GM21515 (cell line): ENCODE measurements at regions not wholly inside any gene's neighbourhood (a gene's known extent, or its start where the extent isn't known, plus 50 kb on each side); places are given as distances from the start of the nearest gene placed in this dataset.

Experiments
- ATAC-seq: cut with Tn5 transposase; IDR thresholded peaks from one replicate; pipeline ENCODE4 v1.9.1; 2021; ENCODE audit not compliant: unreplicated experiment

DNA sequence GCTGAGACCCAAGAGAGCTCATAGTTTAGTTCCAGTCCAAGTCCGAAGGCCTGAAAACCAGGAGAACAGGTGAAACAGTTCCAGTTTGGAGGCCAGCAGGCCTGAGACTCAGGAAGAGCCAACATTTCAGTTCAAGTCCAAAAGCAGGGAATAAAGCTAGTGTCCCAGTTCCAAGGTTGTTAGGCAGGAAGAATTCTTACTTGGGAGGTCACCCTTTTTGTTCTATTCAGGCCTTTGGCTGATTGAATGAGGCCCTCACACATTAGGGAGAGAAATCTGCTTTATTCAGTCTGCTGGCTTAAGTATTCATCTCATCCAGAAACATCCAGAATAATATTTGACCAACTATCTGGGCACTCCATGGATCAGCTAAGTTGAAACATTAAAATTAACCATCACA, 294.6 kb downstream of the PCNX1 start:
- ATAC-seq, result no peak

DNA sequence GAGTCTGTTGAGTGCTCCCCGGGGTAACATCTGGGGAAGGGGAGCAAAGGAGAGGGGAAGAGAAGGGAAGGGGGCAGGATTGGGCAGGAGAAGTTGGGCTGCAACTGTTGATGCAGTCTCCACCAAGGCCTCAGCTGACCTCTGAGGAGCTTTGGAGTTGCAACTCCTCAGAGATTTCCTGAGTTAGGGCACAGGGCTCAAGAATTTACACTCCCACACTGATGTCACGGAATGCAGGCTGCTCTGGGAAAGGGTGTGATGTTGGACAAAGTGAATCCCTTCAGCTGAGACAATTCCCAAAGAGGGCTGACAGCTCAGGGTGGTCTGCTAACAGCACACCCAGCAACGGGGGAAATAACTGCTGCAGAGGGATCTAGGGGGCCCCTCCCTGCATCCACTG, 295.6 kb downstream of the PCNX1 start:
- no peak for ATAC-seq

DNA sequence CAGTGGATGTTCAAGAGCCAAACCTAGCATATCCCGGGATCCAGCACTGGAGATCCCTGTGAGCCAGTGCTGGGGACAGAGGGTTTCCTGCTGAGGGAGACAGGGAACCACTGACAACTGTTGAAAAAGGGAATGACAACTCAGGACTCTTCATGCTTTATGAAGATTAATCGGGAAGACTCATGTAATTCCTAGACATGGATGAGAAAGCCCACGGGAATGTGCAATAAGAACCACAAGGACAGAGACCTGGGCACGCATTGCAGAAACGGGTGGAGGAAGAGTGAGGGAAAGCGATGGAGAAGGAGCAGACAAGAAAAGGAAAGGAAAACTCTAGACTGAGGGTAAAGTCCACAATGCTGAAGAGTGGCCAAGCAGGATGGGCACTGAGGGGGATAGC, 296.0 kb downstream of the PCNX1 start:
- ATAC-seq, result no peak

DNA sequence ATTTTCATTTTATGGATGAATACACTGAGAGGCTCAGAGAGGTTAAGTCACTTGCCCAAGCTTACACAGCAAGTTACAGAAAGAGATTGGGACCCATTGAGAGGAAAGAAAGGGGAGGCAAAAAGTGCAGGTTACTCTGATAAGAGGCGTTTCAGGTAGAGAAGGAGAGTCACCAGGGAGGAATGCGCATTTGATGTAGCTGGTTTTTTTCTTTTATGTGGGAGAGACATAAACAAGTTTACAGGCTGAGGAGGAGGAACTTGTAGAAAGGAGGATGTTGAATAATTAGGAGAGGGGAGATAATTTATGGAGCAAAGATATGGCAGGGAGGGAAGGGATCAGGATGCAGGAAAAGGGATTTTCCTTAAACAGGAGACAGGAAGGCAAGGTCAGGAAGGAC, 297.0 kb downstream of the PCNX1 start:
- ATAC-seq, result no peak

DNA sequence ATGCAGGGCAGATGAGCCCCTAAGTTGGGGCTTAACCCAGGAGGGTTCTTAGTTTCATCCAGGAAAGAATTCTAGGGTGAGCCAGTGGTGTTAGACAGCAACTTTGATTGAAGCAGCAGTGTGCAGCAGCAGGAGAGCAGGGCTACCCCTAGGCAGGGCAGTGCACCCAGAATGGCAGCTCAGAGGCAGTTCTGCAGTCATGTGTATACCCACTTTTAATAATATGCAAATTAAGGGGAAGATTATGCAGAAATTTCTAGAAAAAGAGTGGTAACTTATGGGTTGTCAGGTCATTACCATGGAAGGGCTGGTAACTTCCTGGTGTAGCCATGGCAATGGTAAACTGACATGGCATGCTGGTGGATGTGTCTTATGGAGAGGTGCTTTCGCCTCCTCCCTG, 297.5 kb downstream of the PCNX1 start:
- ATAC-seq, result no peak

DNA sequence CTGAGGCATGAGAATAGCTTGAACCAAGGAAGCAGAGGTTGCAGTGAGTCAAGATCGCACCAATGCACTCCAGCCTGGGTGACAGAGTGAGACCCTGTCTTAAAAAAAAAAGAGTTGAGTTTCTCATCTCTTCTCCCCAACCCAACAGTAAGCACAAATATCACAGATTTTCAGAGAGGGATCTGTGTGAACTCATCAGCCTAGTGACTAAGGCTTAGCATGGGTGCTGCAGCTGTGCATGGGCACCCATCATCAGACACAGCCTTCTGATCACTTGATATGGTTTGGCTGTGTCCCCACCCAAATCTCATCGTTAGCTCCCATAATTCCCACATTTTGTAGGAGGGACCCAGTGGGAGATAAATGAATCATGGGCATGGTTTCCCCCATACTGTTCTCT, 298.9 kb downstream of the PCNX1 start:
- no peak for ATAC-seq

DNA sequence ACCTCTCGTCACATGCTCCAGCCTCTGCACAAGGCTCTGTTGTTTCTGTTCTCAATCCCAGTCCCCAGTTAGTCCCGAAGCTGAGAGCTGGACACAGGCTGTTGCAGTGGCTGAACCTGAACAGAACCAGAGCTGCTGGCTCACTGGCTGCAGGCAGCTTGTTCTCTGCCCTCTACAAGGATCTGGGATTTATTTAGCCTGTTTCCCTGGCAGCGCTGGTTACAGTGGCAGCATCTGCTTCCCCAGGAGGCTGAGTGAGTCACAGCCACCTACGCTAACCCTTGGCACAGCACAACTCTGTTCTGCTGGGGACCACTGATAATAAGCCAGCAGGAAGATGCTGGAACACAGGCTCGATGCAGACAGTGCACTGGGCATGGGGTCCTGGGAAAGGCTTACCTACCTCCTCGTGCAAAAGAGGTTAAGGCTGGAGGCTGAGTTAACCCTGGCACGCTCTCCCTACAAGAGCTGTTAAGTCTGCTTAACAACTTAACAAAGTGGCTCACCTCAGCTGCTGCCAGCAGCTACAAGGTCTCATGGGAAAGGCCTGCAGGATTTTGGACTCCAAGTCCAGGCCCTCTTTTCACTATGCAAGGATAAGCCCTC, 299.6 kb downstream of the PCNX1 start:
- no peak for ATAC-seq

DNA sequence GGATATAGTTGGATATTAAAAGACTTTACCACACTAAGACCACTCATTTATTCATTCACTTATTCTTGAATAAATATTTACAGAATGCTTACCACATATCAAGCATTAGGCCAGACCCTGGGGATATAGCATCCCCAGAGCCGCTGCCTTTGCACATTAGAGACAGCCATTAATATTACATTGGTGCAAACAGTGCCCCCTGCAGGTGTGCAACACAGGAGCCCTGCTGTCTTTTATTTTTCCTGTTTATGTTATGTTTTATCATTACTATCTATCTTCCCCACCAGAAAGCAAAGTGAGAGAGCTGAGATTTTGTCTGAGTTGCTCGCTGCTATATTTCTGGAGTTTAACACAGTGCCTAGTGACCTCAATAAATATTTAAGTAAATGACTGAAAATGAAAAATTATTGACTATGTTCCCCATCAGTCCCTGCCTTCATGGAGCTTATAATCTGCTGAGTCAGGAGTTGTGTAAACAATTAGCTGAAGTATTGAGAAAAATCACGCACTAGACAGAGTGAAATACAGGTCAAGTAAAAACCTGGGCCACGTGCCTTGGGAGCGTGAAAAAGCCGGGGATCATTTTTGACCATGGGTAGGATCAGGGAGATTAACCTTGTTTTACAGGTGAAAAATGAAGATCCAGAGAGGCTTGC, 301.6 kb downstream of the PCNX1 start:
- ATAC-seq, result no peak

DNA sequence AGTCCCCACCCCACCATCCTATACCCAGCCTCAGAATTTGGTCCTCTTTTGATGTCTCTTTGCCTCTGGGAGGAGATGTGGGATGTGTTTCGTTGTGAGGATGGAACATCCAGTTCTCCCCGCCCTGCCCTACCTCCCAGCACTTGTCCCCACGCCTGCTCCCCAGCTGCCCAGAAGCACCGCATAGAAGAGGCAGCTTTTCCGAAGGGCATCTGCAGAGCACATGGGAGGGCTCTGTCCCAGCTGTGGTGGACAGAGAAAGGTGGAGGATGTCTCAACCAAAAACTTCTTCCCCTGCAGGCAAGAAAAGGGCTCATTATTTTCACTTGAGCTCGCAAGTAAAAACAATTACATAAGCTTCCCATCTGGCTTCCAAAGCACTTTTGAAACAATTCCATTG, 302.6 kb downstream of the PCNX1 start:
- no peak for ATAC-seq

DNA sequence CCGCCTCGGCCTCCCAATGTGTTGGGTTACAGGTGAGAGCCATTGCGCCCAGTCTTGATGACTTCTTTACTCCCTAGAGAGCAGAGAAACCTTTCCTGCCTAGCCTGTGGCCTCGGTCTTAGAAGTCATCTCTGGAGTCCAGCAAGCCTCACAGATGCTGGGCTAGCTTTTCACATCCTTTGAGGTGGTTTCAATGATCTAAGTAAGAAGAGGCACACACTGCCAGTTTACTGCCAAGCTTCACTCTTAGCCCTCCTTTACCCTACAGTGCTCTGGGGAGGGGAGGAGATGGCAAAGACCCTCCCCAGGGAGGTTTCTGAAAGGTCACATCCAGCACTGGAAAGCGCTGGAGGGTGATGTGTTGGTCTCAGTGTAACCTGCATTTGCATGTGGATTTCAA, 304.8 kb downstream of the PCNX1 start:
- ATAC-seq, result no peak

DNA sequence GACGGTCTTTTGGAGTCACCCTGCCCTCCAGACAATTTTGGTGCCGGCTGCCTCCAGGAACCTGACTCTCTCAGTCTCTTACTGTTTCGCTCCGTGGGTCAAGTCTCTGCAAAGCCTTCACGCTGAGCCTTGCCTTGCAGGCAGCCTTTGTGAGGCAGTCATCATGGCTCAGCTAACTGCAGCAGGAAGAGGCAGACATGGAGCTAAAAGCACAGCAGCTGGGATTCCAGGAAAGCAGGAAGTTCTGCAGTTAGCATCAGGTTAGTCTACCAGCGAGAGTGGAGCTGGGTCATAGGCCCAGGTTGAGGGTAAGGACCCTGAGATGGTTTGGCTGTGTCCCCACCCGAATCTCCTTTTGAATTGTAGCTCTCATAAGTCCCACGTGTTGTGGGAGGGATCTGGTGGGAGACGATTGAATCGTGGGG, 305.4 kb downstream of the PCNX1 start:
- no peak for ATAC-seq

DNA sequence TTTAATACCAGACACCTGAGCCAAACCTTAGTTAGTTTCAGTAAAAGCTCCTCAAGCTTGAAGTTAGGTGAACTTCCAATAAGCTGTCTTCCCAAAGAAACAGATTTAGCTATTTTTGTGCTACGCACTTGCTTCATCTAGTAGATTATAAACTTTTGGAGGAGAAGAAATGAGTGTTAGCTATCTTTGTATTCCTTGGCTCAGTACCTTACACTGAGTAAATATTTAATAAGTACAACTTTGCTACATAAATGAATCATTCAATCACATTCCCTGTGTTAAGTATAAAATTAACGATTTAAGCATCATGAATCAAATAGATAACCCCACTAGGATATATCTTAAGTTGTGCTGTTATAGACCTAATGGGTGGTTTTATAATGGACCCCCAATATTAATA, 307.0 kb downstream of the PCNX1 start:
- ATAC-seq, result no peak

DNA sequence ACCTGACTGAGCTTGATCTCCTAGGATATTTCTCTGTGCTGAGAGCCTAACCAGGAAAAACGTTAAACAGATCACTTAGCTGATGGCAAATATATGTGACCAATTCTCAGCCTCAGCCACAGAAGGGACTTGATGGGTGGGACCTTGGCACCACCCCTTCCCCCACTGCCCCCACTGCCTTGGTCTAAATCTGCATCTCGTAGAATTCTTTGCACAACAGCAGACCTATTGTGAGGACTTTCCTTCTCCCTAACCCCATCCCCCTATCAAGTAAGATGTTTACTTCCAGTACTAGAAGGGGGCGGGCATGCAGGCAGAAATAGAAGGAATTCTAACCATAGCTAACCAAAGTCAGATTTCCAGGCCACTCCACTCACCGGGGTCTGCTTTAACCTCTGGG, 313.2 kb downstream of the PCNX1 start:
- no peak for ATAC-seq

DNA sequence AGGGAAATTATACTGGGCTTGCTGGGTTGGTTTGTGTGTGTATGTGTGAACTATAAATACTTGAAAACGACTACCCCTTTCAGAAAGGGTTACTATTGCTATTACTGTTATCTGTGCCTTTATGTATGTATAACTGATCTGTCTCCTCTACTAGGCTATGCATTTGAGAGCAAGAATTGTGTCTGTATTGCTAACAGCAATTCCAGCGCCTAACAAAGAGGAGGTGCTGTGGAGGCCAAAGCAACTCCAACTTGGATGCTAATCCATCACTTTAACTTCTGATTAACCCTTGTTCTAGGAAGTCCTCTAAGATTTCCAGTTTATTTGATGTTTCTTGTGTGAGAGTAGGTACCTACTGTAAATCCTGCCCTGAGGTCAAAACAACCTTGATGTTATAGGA, 313.9 kb downstream of the PCNX1 start:
- no peak for ATAC-seq

DNA sequence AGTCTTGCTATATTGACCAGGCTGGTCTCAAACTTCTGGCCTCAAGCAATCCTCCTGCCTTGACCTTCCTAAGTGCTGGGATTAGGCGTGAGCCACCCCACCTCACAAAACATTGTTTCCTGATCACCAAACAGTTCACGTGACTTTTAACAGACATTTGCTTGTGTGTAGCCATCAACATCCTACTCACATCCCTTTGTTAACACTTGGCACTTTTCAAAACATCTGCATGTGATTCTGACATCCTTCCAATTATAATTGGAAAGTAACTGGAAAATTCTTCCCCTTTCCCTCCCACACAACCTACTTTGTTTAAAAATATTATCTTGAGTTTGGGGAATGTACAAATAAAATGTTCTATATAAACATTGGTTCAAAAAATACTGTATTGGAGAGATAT, 317.9 kb downstream of the PCNX1 start:
- no peak for ATAC-seq

DNA sequence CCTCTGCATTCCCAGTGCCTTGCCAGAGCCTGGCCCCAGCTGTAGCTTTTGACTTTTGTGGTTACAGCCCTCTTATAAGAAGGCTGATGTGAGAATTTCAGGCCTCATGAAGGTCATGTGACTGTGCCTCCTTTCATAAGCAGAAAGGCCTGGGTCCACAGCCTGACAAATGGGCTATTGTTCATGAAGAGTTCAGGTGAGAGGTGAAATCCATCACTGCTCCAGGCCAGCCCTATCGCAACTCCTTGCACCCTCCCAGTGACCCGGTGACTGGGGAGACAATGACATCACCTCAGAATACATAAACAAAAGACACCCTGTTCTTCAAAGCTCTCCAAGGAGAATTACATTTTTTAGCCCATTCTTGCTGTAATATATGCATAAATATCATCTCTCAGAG, 321.5 kb downstream of the PCNX1 start:
- ATAC-seq, result no peak

DNA sequence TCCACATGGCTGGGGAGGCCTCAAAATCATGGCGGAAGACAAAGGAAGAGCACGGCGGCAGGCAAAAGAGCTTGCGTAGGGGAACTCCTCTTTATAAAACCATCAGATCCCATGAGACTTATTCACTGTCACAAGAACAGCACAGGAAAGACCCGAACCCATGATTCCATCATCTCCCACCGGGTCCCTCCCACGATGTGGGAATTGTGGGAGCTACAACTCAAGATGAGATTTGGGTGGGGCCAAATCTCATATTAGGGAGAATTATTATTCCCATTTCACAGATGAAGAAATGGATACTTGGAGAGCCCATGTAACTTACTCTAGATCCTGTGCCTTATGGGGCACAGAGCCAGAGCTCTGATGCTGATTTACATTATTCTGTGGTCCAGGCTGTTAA, 322.6 kb downstream of the PCNX1 start:
- ATAC-seq, result no peak

DNA sequence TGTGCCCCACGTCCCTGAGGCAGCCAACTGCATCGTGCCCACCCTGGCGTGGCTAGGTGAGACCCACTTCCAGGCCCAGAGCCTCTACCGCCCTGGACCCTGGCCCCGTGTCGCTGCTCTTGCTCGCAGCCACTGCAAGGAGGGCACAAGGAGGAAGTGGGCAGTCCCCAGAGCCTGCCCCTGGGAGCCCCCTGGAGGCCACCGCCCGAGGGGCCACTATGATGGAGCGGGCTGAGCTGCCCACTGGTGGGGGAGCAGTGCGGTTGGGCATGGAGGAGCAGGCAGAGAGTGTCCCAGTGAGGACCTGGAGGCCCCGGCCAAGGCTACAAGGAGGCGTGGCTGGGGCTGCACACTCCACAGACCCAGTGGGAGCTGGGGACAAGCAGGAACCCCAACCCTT, 323.6 kb downstream of the PCNX1 start:
- ATAC-seq, result no peak

DNA sequence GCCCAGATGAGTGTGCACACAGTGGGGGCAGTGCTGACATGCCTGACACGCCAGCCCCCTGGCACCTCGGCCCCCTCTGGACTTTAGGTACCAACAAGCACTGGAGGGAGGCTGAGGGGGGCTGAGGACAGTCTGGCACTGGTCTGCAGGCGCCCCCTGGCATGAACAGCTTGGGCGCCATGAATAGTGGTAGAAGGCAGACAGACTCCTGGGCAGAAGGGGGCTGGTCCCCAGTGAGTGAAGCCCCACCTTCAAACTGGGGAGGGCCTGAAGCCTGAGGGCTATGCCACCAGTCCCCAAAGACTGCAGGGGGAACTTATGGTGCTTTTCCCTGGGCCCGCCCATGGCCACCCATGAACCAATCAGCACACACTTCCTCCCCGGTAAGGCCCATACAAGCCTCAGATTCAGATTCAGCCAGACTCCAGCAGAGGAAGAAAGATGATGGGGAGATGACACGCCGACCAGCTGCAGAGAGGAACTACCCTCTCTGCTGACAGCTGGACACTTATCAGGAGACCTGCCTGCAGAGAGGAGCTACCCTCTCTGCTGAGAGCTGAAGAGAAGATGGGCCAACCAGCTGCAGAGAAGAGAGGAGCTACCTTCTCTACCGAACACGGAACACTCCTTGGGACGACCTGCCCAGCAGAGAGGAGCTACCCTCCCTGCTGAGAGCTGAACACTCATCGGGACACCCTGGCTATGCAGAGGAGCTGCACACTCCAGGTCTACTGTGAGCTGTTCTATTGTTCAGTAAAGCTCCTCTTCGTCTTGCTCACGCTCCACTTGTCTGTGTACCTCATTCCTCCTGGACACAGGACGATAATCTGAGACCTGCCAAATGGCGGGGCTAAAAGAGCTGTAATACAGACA, 324.5 kb downstream of the PCNX1 start:
- no peak for ATAC-seq

DNA sequence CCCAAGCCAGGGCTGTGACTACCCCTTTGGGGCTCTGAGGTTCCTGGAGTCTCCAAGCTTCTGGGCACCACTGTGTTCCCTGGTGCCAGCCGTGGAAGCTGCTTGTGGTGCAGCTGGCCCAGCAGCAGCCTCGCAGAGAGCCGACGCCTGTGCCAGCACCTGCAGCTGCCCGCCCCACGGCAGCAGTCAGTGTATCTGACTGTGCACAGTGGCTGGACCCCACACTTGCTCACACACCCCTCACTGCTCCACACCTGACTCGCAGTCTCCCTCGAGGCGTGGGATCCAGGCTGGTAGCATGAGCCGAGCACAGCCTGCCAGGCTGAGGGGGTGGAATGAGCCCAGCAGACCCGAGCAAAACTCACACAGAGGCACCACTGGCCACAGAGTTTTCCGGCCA, 325.2 kb downstream of the PCNX1 start:
- no peak for ATAC-seq

DNA sequence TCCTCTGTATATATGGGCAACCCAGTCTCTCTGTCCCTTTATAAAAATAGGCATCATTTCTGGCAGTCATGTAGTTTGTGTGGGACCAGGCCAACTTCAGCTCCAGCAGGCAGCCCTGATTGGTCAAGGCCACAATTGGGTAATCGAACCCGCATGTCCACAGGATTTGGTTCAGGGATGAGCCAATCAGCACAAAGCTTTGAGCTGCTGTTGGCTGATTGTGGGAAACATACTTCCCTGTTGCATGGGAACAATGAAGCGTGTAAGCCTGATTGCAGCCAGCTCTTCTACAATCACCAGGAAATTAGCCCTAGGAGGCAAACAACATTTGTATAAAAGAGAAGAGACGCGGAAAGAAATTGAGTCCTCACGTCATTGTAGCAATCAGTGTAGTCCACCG, 328.6 kb downstream of the PCNX1 start:
- no peak for ATAC-seq

DNA sequence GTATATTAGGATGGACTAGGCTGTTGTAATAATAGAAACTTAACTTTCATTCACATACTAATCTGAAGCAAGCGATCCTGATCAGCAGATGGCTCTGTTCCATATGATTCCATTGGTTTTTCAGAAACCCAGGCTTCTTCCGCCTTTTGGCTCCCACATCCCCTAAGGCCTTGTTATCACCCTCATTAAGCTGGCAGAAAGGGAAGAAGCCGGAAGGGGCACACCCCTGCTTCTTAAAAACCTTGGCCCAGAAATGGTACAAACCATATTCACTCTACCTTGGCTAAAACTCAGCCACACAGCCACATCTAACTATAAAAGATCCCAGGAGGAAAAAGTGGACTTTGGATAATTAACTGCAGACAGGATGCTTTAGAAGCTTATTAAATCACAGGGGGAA, 329.2 kb downstream of the PCNX1 start:
- ATAC-seq, result no peak
